SK-N-SH (cell line): ENCODE measurements at regions not wholly inside any gene's neighbourhood (a gene's known extent, or its start where the extent isn't known, plus 50 kb on each side); places are given as distances from the start of the nearest gene placed in this dataset.

Experiments used
- CHD2 ChIP-seq: fragments of 150-350 bp; IDR thresholded peaks from 2 replicates; pipeline ENCODE4 v1.6.1; 2018; ENCODE audit warnings: low read length; ENCODE audit not compliant: partially characterized antibody
- EP300 ChIP-seq, 2 experiments: IDR thresholded peaks; 2 replicates each; pipeline versions ENCODE4 v1.4.0 to v1.6.1; 2012; ENCODE audit warnings: borderline replicate concordance in 1 of 2, low read depth in 1 of 2, low read length in 1 of 2
- FOSL2 ChIP-seq: IDR thresholded peaks from 2 replicates; pipeline ENCODE4 v1.4.0; 2012; ENCODE audit warnings: low read depth, mild to moderate bottlenecking, moderate library complexity, borderline replicate concordance
- FOXM1 ChIP-seq: IDR thresholded peaks from 2 replicates; pipeline ENCODE4 v1.4.0; 2012; ENCODE audit warnings: low read depth, mild to moderate bottlenecking
- JUND ChIP-seq: IDR thresholded peaks from 2 replicates; pipeline ENCODE4 v1.4.0; 2012
- POLR2AphosphoS5 ChIP-seq: IDR thresholded peaks from 2 replicates; pipeline ENCODE4 v1.6.1; 2012; ENCODE audit warnings: low read depth, low read length
- RFX5 ChIP-seq: IDR thresholded peaks from 2 replicates; pipeline ENCODE4 v1.6.1; 2012; ENCODE audit warnings: mild to moderate bottlenecking, improper control_type of control experiment, low read length
- SIN3A ChIP-seq: IDR thresholded peaks from 2 replicates; pipeline ENCODE4 v1.6.1; 2012; ENCODE audit warnings: low read depth, mild to moderate bottlenecking, low read length, moderate library complexity, borderline replicate concordance
- TCF12 ChIP-seq: IDR thresholded peaks from 2 replicates; pipeline ENCODE4 v1.4.0; 2012
- YY1 ChIP-seq: IDR thresholded peaks from 2 replicates; pipeline ENCODE4 v1.4.0; 2012; ENCODE audit warnings: low read depth, mild to moderate bottlenecking
- TF ChIP-seq, protein P1 (sequence below): IDR thresholded peaks from 2 replicates; pipeline ENCODE4 v1.6.1; 2012; ENCODE audit warnings: mild to moderate bottlenecking, low read depth, low read length, moderate library complexity
- TF ChIP-seq, protein P2 (sequence below): fragments of 200-600 bp; sonication (generic); IDR thresholded peaks from 2 replicates; pipeline ENCODE4 v1.6.1; 2017; ENCODE audit warnings: antibody characterized with exemption, mild to moderate bottlenecking, moderate library complexity
- TF ChIP-seq, protein P3 (sequence below): IDR thresholded peaks from 2 replicates; pipeline ENCODE4 v1.4.0; 2012; ENCODE audit warnings: low read depth, borderline replicate concordance
- TF ChIP-seq, protein P4 (sequence below): fragments of 150-350 bp; IDR thresholded peaks from 2 replicates; pipeline ENCODE4 v1.6.1; 2017; ENCODE audit warnings: antibody characterized with exemption, low read length, low read depth, borderline replicate concordance

DNA sequence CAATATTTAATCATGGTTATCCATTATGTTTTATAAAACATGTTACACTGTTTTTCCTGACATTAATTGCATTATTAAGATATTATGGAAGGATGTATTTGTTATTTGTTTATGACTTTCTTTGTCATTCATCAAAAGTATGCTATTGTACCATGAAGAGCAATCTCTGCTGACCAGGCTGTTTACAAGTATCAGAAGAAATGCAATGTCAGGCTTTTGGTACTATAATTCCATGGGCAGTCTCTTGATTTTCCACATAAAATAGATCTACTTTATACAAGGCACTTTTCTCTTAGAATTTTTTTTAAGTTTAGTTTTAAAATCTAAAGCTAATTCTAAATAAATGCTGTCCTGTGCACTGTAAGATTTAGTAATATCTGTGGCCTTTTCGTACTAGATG, 196.6 kb downstream of the COX7C start:
- no peak for TF ChIP-seq TCF12
- TF ChIP-seq SIN3A = no peak
- no peak for TF ChIP-seq EP300 (IDR thresholded peaks at IDR 0.05; ENCODE audit: borderline replicate concordance in 1 of 2, low read depth in 1 of 2, low read length in 1 of 2)
- TF ChIP-seq, protein P1, sequence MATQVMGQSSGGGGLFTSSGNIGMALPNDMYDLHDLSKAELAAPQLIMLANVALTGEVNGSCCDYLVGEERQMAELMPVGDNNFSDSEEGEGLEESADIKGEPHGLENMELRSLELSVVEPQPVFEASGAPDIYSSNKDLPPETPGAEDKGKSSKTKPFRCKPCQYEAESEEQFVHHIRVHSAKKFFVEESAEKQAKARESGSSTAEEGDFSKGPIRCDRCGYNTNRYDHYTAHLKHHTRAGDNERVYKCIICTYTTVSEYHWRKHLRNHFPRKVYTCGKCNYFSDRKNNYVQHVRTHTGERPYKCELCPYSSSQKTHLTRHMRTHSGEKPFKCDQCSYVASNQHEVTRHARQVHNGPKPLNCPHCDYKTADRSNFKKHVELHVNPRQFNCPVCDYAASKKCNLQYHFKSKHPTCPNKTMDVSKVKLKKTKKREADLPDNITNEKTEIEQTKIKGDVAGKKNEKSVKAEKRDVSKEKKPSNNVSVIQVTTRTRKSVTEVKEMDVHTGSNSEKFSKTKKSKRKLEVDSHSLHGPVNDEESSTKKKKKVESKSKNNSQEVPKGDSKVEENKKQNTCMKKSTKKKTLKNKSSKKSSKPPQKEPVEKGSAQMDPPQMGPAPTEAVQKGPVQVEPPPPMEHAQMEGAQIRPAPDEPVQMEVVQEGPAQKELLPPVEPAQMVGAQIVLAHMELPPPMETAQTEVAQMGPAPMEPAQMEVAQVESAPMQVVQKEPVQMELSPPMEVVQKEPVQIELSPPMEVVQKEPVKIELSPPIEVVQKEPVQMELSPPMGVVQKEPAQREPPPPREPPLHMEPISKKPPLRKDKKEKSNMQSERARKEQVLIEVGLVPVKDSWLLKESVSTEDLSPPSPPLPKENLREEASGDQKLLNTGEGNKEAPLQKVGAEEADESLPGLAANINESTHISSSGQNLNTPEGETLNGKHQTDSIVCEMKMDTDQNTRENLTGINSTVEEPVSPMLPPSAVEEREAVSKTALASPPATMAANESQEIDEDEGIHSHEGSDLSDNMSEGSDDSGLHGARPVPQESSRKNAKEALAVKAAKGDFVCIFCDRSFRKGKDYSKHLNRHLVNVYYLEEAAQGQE = no peak
- TF ChIP-seq, protein P2, sequence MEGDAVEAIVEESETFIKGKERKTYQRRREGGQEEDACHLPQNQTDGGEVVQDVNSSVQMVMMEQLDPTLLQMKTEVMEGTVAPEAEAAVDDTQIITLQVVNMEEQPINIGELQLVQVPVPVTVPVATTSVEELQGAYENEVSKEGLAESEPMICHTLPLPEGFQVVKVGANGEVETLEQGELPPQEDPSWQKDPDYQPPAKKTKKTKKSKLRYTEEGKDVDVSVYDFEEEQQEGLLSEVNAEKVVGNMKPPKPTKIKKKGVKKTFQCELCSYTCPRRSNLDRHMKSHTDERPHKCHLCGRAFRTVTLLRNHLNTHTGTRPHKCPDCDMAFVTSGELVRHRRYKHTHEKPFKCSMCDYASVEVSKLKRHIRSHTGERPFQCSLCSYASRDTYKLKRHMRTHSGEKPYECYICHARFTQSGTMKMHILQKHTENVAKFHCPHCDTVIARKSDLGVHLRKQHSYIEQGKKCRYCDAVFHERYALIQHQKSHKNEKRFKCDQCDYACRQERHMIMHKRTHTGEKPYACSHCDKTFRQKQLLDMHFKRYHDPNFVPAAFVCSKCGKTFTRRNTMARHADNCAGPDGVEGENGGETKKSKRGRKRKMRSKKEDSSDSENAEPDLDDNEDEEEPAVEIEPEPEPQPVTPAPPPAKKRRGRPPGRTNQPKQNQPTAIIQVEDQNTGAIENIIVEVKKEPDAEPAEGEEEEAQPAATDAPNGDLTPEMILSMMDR = no peak
- TF ChIP-seq, protein P3, sequence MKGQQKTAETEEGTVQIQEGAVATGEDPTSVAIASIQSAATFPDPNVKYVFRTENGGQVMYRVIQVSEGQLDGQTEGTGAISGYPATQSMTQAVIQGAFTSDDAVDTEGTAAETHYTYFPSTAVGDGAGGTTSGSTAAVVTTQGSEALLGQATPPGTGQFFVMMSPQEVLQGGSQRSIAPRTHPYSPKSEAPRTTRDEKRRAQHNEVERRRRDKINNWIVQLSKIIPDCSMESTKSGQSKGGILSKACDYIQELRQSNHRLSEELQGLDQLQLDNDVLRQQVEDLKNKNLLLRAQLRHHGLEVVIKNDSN = no peak
- TF ChIP-seq CHD2 = no peak
- TF ChIP-seq RFX5 = no peak
- no peak for TF ChIP-seq JUND
- TF ChIP-seq POLR2AphosphoS5 = no peak
- TF ChIP-seq, protein P4, sequence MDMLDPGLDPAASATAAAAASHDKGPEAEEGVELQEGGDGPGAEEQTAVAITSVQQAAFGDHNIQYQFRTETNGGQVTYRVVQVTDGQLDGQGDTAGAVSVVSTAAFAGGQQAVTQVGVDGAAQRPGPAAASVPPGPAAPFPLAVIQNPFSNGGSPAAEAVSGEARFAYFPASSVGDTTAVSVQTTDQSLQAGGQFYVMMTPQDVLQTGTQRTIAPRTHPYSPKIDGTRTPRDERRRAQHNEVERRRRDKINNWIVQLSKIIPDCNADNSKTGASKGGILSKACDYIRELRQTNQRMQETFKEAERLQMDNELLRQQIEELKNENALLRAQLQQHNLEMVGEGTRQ = no peak
- TF ChIP-seq FOXM1 = no peak
- no peak for TF ChIP-seq YY1
- TF ChIP-seq FOSL2 = no peak
